ENCODE measurements at regions not wholly inside any gene's neighbourhood (a gene's known extent, or its start where the extent isn't known, plus 50 kb on each side); places are given as distances from the start of the nearest gene placed in this dataset.

- H2AFZ ChIP-seq (ENCODE audit: low read depth, low read length): no peak overlapping the region
- no peak overlapping the region for H2AK5ac ChIP-seq (ENCODE audit: low read length, severe bottlenecking)
- WGBS: 92% methylated on average over 8 of the region's 12 CpGs
- H3K4me3 ChIP-seq (ENCODE audit: insufficient read depth in 1 of 2, low read depth in 1 of 2, low read length in 2 of 2): no peak overlapping the region
- no peak overlapping the region for H3K14ac ChIP-seq (ENCODE audit: low read length in 2 of 2)
- no peak overlapping the region for H3K18ac ChIP-seq (ENCODE audit: low read depth in 1 of 2, low read length in 2 of 2)
- no peak for DNase-seq
- H3K27me3 ChIP-seq (ENCODE audit: control insufficient read depth in 1 of 2, insufficient read depth in 1 of 2, low read length in 2 of 2): peaks cover 2 to 6% of the 10 kb centered on the region in 2 experiments
- no peak overlapping the region for H3K27ac ChIP-seq (ENCODE audit: low read length, poor library complexity, severe bottlenecking)
- H4K8ac ChIP-seq (ENCODE audit: low read length): no peak overlapping the region
- no peak overlapping the region for H2BK12ac ChIP-seq (ENCODE audit: low read length in 2 of 2)
- H3K9ac ChIP-seq (ENCODE audit: low read length): no peak overlapping the region
- no peak overlapping the region for H3K4me2 ChIP-seq (ENCODE audit: low read length, poor library complexity, severe bottlenecking)
- H2BK120ac ChIP-seq (ENCODE audit: low read depth, low read length): no peak overlapping the region
- no peak overlapping the region for H2BK15ac ChIP-seq (ENCODE audit: low read depth, poor library complexity, severe bottlenecking)
- H3K9me3 ChIP-seq (ENCODE audit: control insufficient read depth, low read length): no peaks in the 10 kb centered on the region
- H3K4ac ChIP-seq (ENCODE audit: low read depth in 1 of 2, low read length in 2 of 2): no peak overlapping the region
- peaks cover 4% of the 10 kb centered on the region for H3K4me1 ChIP-seq (ENCODE audit: control insufficient read depth, insufficient read depth, low read depth, low read length)
- H3K79me1 ChIP-seq (replicated peaks; ENCODE audit: low read length, poor library complexity, severe bottlenecking): no peaks in the 10 kb centered on the region
- H4K91ac ChIP-seq (ENCODE audit: low read length): no peak overlapping the region
- no peak overlapping the region for H3K23ac ChIP-seq (ENCODE audit: low read length in 2 of 2)
- H2BK5ac ChIP-seq (ENCODE audit: low read depth, low read length, poor library complexity, severe bottlenecking): no peak overlapping the region
- H3K36me3 ChIP-seq (ENCODE audit: control insufficient read depth in 1 of 2, insufficient read depth in 2 of 2, low read depth in 1 of 2, low read length in 2 of 2): no peaks in the 10 kb centered on the region
Observed at GRCh38 chr18:59068276-59069071, 71.2 kb upstream of the SEC11C start.

- Histone ChIP-seq H3K9ac (ENCODE audit: low read length) (no peak overlapping the region), H2BK12ac (ENCODE audit: low read length in 2 of 2) (peak overlapping the region in 1 of 2 experiments; percentile 77), H4K8ac (ENCODE audit: low read length) (peak overlapping the region; percentile 49), H2BK120ac (ENCODE audit: low read depth, low read length) (no peak overlapping the region), H3K27ac (ENCODE audit: low read length, poor library complexity, severe bottlenecking) (no peak overlapping the region), H3K4me2 (ENCODE audit: low read length, poor library complexity, severe bottlenecking) (peak overlapping the region; percentile 7), H3K9me3 (ENCODE audit: control insufficient read depth, low read length) (no peaks in the 10 kb centered on the region), H3K4ac (ENCODE audit: low read depth in 1 of 2, low read length in 2 of 2) (no peak overlapping the region), H3K36me3 (ENCODE audit: control insufficient read depth in 1 of 2, insufficient read depth in 2 of 2, low read depth in 1 of 2, low read length in 2 of 2) (no peaks in the 10 kb centered on the region), H3K14ac (ENCODE audit: low read length in 2 of 2) (no peak overlapping the region), H2BK15ac (ENCODE audit: low read depth, poor library complexity, severe bottlenecking) (peak overlapping the region; percentile 48), H3K18ac (ENCODE audit: low read depth in 1 of 2, low read length in 2 of 2) (peak overlapping the region in 1 of 2 experiments; percentile 78), H3K27me3 (ENCODE audit: control insufficient read depth in 1 of 2, insufficient read depth in 1 of 2, low read length in 2 of 2) (peaks cover 2 to 10% of the 10 kb centered on the region in 2 experiments), H3K4me3 (ENCODE audit: insufficient read depth in 1 of 2, low read depth in 1 of 2, low read length in 2 of 2) (no peak overlapping the region), H4K91ac (ENCODE audit: low read length) (peak overlapping the region; percentile 25), H3K23ac (ENCODE audit: low read length in 2 of 2) (no peak overlapping the region), H3K79me1 (replicated peaks; ENCODE audit: low read length, poor library complexity, severe bottlenecking) (no peaks in the 10 kb centered on the region), H2BK5ac (ENCODE audit: low read depth, low read length, poor library complexity, severe bottlenecking) (no peak overlapping the region), H2AK5ac (ENCODE audit: low read length, severe bottlenecking) (no peak overlapping the region), H3K4me1 (ENCODE audit: control insufficient read depth, insufficient read depth, low read depth, low read length) (peaks cover 4% of the 10 kb centered on the region), H2AFZ (ENCODE audit: low read depth, low read length) (no peak overlapping the region)
- 28% methylated on average over 18 of the region's 19 CpGs for WGBS
- peak; percentile 82 for DNase-seq
Observed at GRCh38 chr18:59070181-59070912, 69.3 kb upstream of the SEC11C start.

- H2AK5ac ChIP-seq (ENCODE audit: low read length, severe bottlenecking): no peak overlapping the region
- 90% methylated on average over 6 of the region's 6 CpGs for WGBS
- no peak overlapping the region for H3K9ac ChIP-seq (ENCODE audit: low read length)
- no peak overlapping the region for H3K27ac ChIP-seq (ENCODE audit: low read length, poor library complexity, severe bottlenecking)
- H2BK5ac ChIP-seq (ENCODE audit: low read depth, low read length, poor library complexity, severe bottlenecking): no peak overlapping the region
- no peak overlapping the region for H3K4me3 ChIP-seq (ENCODE audit: insufficient read depth in 1 of 2, low read depth in 1 of 2, low read length in 2 of 2)
- H2BK120ac ChIP-seq (ENCODE audit: low read depth, low read length): no peak overlapping the region
- H4K8ac ChIP-seq (ENCODE audit: low read length): no peak overlapping the region
- no peak overlapping the region for H3K14ac ChIP-seq (ENCODE audit: low read length in 2 of 2)
- H3K9me3 ChIP-seq (ENCODE audit: control insufficient read depth, low read length): no peaks in the 10 kb centered on the region
- H3K36me3 ChIP-seq (ENCODE audit: control insufficient read depth in 1 of 2, insufficient read depth in 2 of 2, low read depth in 1 of 2, low read length in 2 of 2): no peaks in the 10 kb centered on the region
- H3K79me1 ChIP-seq (replicated peaks; ENCODE audit: low read length, poor library complexity, severe bottlenecking): no peaks in the 10 kb centered on the region
- H3K18ac ChIP-seq (ENCODE audit: low read depth in 1 of 2, low read length in 2 of 2): no peak overlapping the region
- H4K91ac ChIP-seq (ENCODE audit: low read length): no peak overlapping the region
- no peak overlapping the region for H2BK12ac ChIP-seq (ENCODE audit: low read length in 2 of 2)
- H2AFZ ChIP-seq (ENCODE audit: low read depth, low read length): no peak overlapping the region
- H3K27me3 ChIP-seq (ENCODE audit: control insufficient read depth in 1 of 2, insufficient read depth in 1 of 2, low read length in 2 of 2): peaks cover 25 to 29% of the 10 kb centered on the region in 2 experiments
- H3K23ac ChIP-seq (ENCODE audit: low read length in 2 of 2): no peak overlapping the region
- H3K4ac ChIP-seq (ENCODE audit: low read depth in 1 of 2, low read length in 2 of 2): no peak overlapping the region
- DNase-seq: no peak
- no peak overlapping the region for H3K4me2 ChIP-seq (ENCODE audit: low read length, poor library complexity, severe bottlenecking)
- peaks cover 4% of the 10 kb centered on the region for H3K4me1 ChIP-seq (ENCODE audit: control insufficient read depth, insufficient read depth, low read depth, low read length)
- no peak overlapping the region for H2BK15ac ChIP-seq (ENCODE audit: low read depth, poor library complexity, severe bottlenecking)
Observed at GRCh38 chr18:59072727-59073421, 66.8 kb upstream of the SEC11C start.

GRCh38 chr18:59075923-59076322, 63.8 kb upstream of the SEC11C start:
- Histone ChIP-seq H3K4me3 (ENCODE audit: insufficient read depth in 1 of 2, low read depth in 1 of 2, low read length in 2 of 2) (no peak overlapping the region), H3K79me1 (replicated peaks; ENCODE audit: low read length, poor library complexity, severe bottlenecking) (no peaks in the 10 kb centered on the region), H3K18ac (ENCODE audit: low read depth in 1 of 2, low read length in 2 of 2) (no peak overlapping the region), H3K14ac (ENCODE audit: low read length in 2 of 2) (no peak overlapping the region), H3K4me1 (ENCODE audit: control insufficient read depth, insufficient read depth, low read depth, low read length) (peaks cover 2% of the 10 kb centered on the region), H4K8ac (ENCODE audit: low read length) (no peak overlapping the region), H3K4ac (ENCODE audit: low read depth in 1 of 2, low read length in 2 of 2) (no peak overlapping the region), H3K4me2 (ENCODE audit: low read length, poor library complexity, severe bottlenecking) (no peak overlapping the region), H2AK5ac (ENCODE audit: low read length, severe bottlenecking) (no peak overlapping the region), H3K36me3 (ENCODE audit: control insufficient read depth in 1 of 2, insufficient read depth in 2 of 2, low read depth in 1 of 2, low read length in 2 of 2) (no peaks in the 10 kb centered on the region), H2BK120ac (ENCODE audit: low read depth, low read length) (no peak overlapping the region), H3K9me3 (ENCODE audit: control insufficient read depth, low read length) (no peaks in the 10 kb centered on the region), H3K23ac (ENCODE audit: low read length in 2 of 2) (no peak overlapping the region), H3K9ac (ENCODE audit: low read length) (no peak overlapping the region), H4K91ac (ENCODE audit: low read length) (no peak overlapping the region), H3K27me3 (ENCODE audit: control insufficient read depth in 1 of 2, insufficient read depth in 1 of 2, low read length in 2 of 2) (peaks cover 38 to 47% of the 10 kb centered on the region in 2 experiments), H2AFZ (ENCODE audit: low read depth, low read length) (no peak overlapping the region), H2BK12ac (ENCODE audit: low read length in 2 of 2) (no peak overlapping the region), H3K27ac (ENCODE audit: low read length, poor library complexity, severe bottlenecking) (no peak overlapping the region), H2BK5ac (ENCODE audit: low read depth, low read length, poor library complexity, severe bottlenecking) (no peak overlapping the region), H2BK15ac (ENCODE audit: low read depth, poor library complexity, severe bottlenecking) (no peak overlapping the region)
- DNase-seq: no peak
- 97% methylated on average over 3 of the region's 3 CpGs for WGBS

Measured in mesenchymal stem cell (in vitro differentiated cells and primary cell).